ENCODE measurements at regions not wholly inside any gene's neighbourhood (a gene's known extent, or its start where the extent isn't known, plus 50 kb on each side); places are given as distances from the start of the nearest gene placed in this dataset.

GRCh38 chr11:45368697-45369096 lies 82.6 kb upstream of the SYT13 start:
- 94% methylated on average over 5 of the region's 5 CpGs for WGBS
- H3K9ac ChIP-seq (ENCODE audit: low read depth, low read length), result no peak overlapping the region
- H3K4me1 ChIP-seq (ENCODE audit: insufficient read depth, low read length), result peaks cover 18% of the 10 kb centered on the region; the same call in 1 of the 2 replicates
- H3K27ac ChIP-seq (ENCODE audit: low read depth, low read length), result no peak overlapping the region
- H3K27me3 ChIP-seq (ENCODE audit: insufficient read depth, low read length), result peaks cover 10% of the 10 kb centered on the region
- no peaks in the 10 kb centered on the region for H3K36me3 ChIP-seq (ENCODE audit: insufficient read depth, low read length)
- no peaks in the 10 kb centered on the region for H3K9me3 ChIP-seq (ENCODE audit: insufficient read depth, low read depth, low read length)
- H3K4me3 ChIP-seq (ENCODE audit: low read length), result no peak overlapping the region

GRCh38 chr11:45366619-45367190 lies 80.6 kb upstream of the SYT13 start:
- WGBS, result 87% methylated on average over 7 of the region's 7 CpGs
- no peak overlapping the region for H3K9ac ChIP-seq (ENCODE audit: low read depth, low read length)

GRCh38 chr11:45365961-45366618 lies 79.9 kb upstream of the SYT13 start:
- no peak overlapping the region for H3K4me3 ChIP-seq (ENCODE audit: low read length)
- peaks cover 12% of the 10 kb centered on the region; the same call in 1 of the 2 replicates for H3K4me1 ChIP-seq (ENCODE audit: insufficient read depth, low read length)
- WGBS, result 93% methylated on average over 16 of the region's 16 CpGs
- H3K27ac ChIP-seq (ENCODE audit: low read depth, low read length), result no peak overlapping the region
- H3K27me3 ChIP-seq (ENCODE audit: insufficient read depth, low read length), result peaks cover 7% of the 10 kb centered on the region
- no peaks in the 10 kb centered on the region for H3K36me3 ChIP-seq (ENCODE audit: insufficient read depth, low read length)
- no peak overlapping the region for H3K9ac ChIP-seq (ENCODE audit: low read depth, low read length)
- no peaks in the 10 kb centered on the region for H3K9me3 ChIP-seq (ENCODE audit: insufficient read depth, low read depth, low read length)

More at GRCh38 chr11:45366619-45367190, 80.6 kb upstream of the SYT13 start:
- Histone ChIP-seq H3K4me1 (ENCODE audit: insufficient read depth, low read length) (peaks cover 13% of the 10 kb centered on the region; the same call in 1 of the 2 replicates), H3K27ac (ENCODE audit: low read depth, low read length) (no peak overlapping the region), H3K4me3 (ENCODE audit: low read length) (no peak overlapping the region), H3K9me3 (ENCODE audit: insufficient read depth, low read depth, low read length) (no peaks in the 10 kb centered on the region), H3K36me3 (ENCODE audit: insufficient read depth, low read length) (no peaks in the 10 kb centered on the region), H3K27me3 (ENCODE audit: insufficient read depth, low read length) (peaks cover 7% of the 10 kb centered on the region)

- Histone ChIP-seq H3K27ac (ENCODE audit: low read depth, low read length) (no peak overlapping the region), H3K9ac (ENCODE audit: low read depth, low read length) (no peak overlapping the region), H3K36me3 (ENCODE audit: insufficient read depth, low read length) (no peaks in the 10 kb centered on the region), H3K4me1 (ENCODE audit: insufficient read depth, low read length) (peaks cover 8% of the 10 kb centered on the region; the same call in 1 of the 2 replicates), H3K27me3 (ENCODE audit: insufficient read depth, low read length) (no peaks in the 10 kb centered on the region), H3K4me3 (ENCODE audit: low read length) (no peak overlapping the region), H3K9me3 (ENCODE audit: insufficient read depth, low read depth, low read length) (no peaks in the 10 kb centered on the region)
- WGBS, result 91% methylated on average over 3 of the region's 3 CpGs
Measured at GRCh38 chr11:45362636-45363035, 76.5 kb upstream of the SYT13 start.

- no peaks in the 10 kb centered on the region for H3K27me3 ChIP-seq (ENCODE audit: insufficient read depth, low read length)
- H3K27ac ChIP-seq (ENCODE audit: low read depth, low read length), result no peak overlapping the region
- H3K36me3 ChIP-seq (ENCODE audit: insufficient read depth, low read length), result no peaks in the 10 kb centered on the region
- peaks cover under 1% of the 10 kb centered on the region; the same call in 1 of the 2 replicates for H3K4me1 ChIP-seq (ENCODE audit: insufficient read depth, low read length)
- H3K4me3 ChIP-seq (ENCODE audit: low read length), result no peak overlapping the region
- WGBS, result 83% methylated on average over 2 of the region's 2 CpGs
- H3K9me3 ChIP-seq (ENCODE audit: insufficient read depth, low read depth, low read length), result no peaks in the 10 kb centered on the region
- no peak overlapping the region for H3K9ac ChIP-seq (ENCODE audit: low read depth, low read length)
Measured at GRCh38 chr11:45361551-45361950, 75.4 kb upstream of the SYT13 start.

- Histone ChIP-seq H3K27me3 (ENCODE audit: insufficient read depth, low read length) (no peaks in the 10 kb centered on the region), H3K9ac (ENCODE audit: low read depth, low read length) (peak overlapping the region; percentile 61; the same call in 1 of the 2 replicates), H3K4me1 (ENCODE audit: insufficient read depth, low read length) (peaks cover 25% of the 10 kb centered on the region), H3K36me3 (ENCODE audit: insufficient read depth, low read length) (no peaks in the 10 kb centered on the region), H3K9me3 (ENCODE audit: insufficient read depth, low read depth, low read length) (no peaks in the 10 kb centered on the region), H3K4me3 (ENCODE audit: low read length) (peak overlapping the region; percentile 76), H3K27ac (ENCODE audit: low read depth, low read length) (peak overlapping the region; percentile 47; the same call in 1 of the 2 replicates)
- 18% methylated on average over 5 of the region's 5 CpGs for WGBS
Measured at GRCh38 chr11:45355706-45356041, 69.5 kb upstream of the SYT13 start.

- Histone ChIP-seq H3K36me3 (ENCODE audit: insufficient read depth, low read length) (no peaks in the 10 kb centered on the region), H3K9ac (ENCODE audit: low read depth, low read length) (peak overlapping the region; percentile 61; the same call in 1 of the 2 replicates), H3K4me3 (ENCODE audit: low read length) (peak overlapping the region; percentile 76), H3K27me3 (ENCODE audit: insufficient read depth, low read length) (no peaks in the 10 kb centered on the region), H3K27ac (ENCODE audit: low read depth, low read length) (peak overlapping the region; percentile 47; the same call in 1 of the 2 replicates), H3K9me3 (ENCODE audit: insufficient read depth, low read depth, low read length) (no peaks in the 10 kb centered on the region), H3K4me1 (ENCODE audit: insufficient read depth, low read length) (peaks cover 30% of the 10 kb centered on the region)
- 5% methylated on average over 28 of the region's 30 CpGs for WGBS
Measured at GRCh38 chr11:45354976-45355705, 69.0 kb upstream of the SYT13 start.

GRCh38 chr11:45348729-45349128 lies 62.6 kb upstream of the SYT13 start:
- no peaks in the 10 kb centered on the region for H3K36me3 ChIP-seq (ENCODE audit: insufficient read depth, low read length)
- 90% methylated on average over 1 of the region's 1 CpG for WGBS
- H3K4me3 ChIP-seq (ENCODE audit: low read length), result no peak overlapping the region
- no peak overlapping the region for H3K9ac ChIP-seq (ENCODE audit: low read depth, low read length)
- H3K27ac ChIP-seq (ENCODE audit: low read depth, low read length), result no peak overlapping the region
- no peaks in the 10 kb centered on the region for H3K27me3 ChIP-seq (ENCODE audit: insufficient read depth, low read length)
- no peaks in the 10 kb centered on the region for H3K9me3 ChIP-seq (ENCODE audit: insufficient read depth, low read depth, low read length)
- H3K4me1 ChIP-seq (ENCODE audit: insufficient read depth, low read length), result peaks cover 49% of the 10 kb centered on the region

- no peak overlapping the region; the same call in 1 of the 2 replicates for H3K4me3 ChIP-seq (ENCODE audit: low read length)
- no peaks in the 10 kb centered on the region for H3K27me3 ChIP-seq (ENCODE audit: insufficient read depth, low read length)
- H3K36me3 ChIP-seq (ENCODE audit: insufficient read depth, low read length), result no peaks in the 10 kb centered on the region
- peak overlapping the region; percentile 67 for H3K27ac ChIP-seq (ENCODE audit: low read depth, low read length)
- 49% methylated on average over 11 of the region's 12 CpGs for WGBS
- no peaks in the 10 kb centered on the region for H3K9me3 ChIP-seq (ENCODE audit: insufficient read depth, low read depth, low read length)
- no peak overlapping the region; the same call in 1 of the 2 replicates for H3K9ac ChIP-seq (ENCODE audit: low read depth, low read length)
- peaks cover 49% of the 10 kb centered on the region for H3K4me1 ChIP-seq (ENCODE audit: insufficient read depth, low read length)
Measured at GRCh38 chr11:45347348-45348082, 61.4 kb upstream of the SYT13 start.

- no peaks in the 10 kb centered on the region for H3K36me3 ChIP-seq (ENCODE audit: insufficient read depth, low read length)
- WGBS, result 74% methylated on average over 2 of the region's 2 CpGs
- no peak overlapping the region for H3K4me3 ChIP-seq (ENCODE audit: low read length)
- H3K9ac ChIP-seq (ENCODE audit: low read depth, low read length), result no peak overlapping the region
- H3K4me1 ChIP-seq (ENCODE audit: insufficient read depth, low read length), result peaks cover 47% of the 10 kb centered on the region
- H3K9me3 ChIP-seq (ENCODE audit: insufficient read depth, low read depth, low read length), result no peaks in the 10 kb centered on the region
- no peak overlapping the region for H3K27ac ChIP-seq (ENCODE audit: low read depth, low read length)
- H3K27me3 ChIP-seq (ENCODE audit: insufficient read depth, low read length), result no peaks in the 10 kb centered on the region
Measured at GRCh38 chr11:45345491-45345890, 59.4 kb upstream of the SYT13 start.

GRCh38 chr11:45344028-45344427 lies 57.9 kb upstream of the SYT13 start:
- no peaks in the 10 kb centered on the region for H3K9me3 ChIP-seq (ENCODE audit: insufficient read depth, low read depth, low read length)
- H3K36me3 ChIP-seq (ENCODE audit: insufficient read depth, low read length), result no peaks in the 10 kb centered on the region
- no peak overlapping the region for H3K4me3 ChIP-seq (ENCODE audit: low read length)
- WGBS, result 20% methylated on average over 1 of the region's 2 CpGs
- H3K9ac ChIP-seq (ENCODE audit: low read depth, low read length), result no peak overlapping the region
- H3K4me1 ChIP-seq (ENCODE audit: insufficient read depth, low read length), result peaks cover 43% of the 10 kb centered on the region
- H3K27ac ChIP-seq (ENCODE audit: low read depth, low read length), result no peak overlapping the region
- H3K27me3 ChIP-seq (ENCODE audit: insufficient read depth, low read length), result no peaks in the 10 kb centered on the region

Data from HUES64 (cell line).